ENCODE measurements at regions not wholly inside any gene's neighbourhood (a gene's known extent, or its start where the extent isn't known, plus 50 kb on each side); places are given as distances from the start of the nearest gene placed in this dataset.

- Histone ChIP-seq H3K27me3 (replicated peaks; ENCODE audit: insufficient read depth) (peaks cover 39% of the 10 kb centered on the region), H3K27ac (no peak overlapping the region), H4K20me1 (ENCODE audit: insufficient read depth) (no peaks in the 10 kb centered on the region), H3K9me2 (ENCODE audit: insufficient read depth) (no peaks in the 10 kb centered on the region), H3K79me2 (ENCODE audit: insufficient read depth) (no peaks in the 10 kb centered on the region), H3K9me3 (ENCODE audit: low read depth) (no peaks in the 10 kb centered on the region), H3F3A (ENCODE audit: insufficient read depth) (no peaks in the 10 kb centered on the region), H3K36me3 (ENCODE audit: low read depth) (no peaks in the 10 kb centered on the region), H3K4me2 (ENCODE audit: unreplicated experiment) (no peak overlapping the region), H2AFZ (no peak overlapping the region), H3K4me1 (ENCODE audit: insufficient read depth) (no peaks in the 10 kb centered on the region), H3K9ac (no peak overlapping the region), H3K4me3 (no peak overlapping the region)
- in situ Hi-C loops (cut with MboI) = no loop called here
- DNase-seq = no peak
- no peak for TF ChIP-seq EZH2 (IDR thresholded peaks at IDR 0.05; ENCODE audit: insufficient read depth, poor library complexity, severe bottlenecking)
- TF ChIP-seq EZH2phosphoT487 (IDR thresholded peaks at IDR 0.05; ENCODE audit: insufficient read depth, low read depth) = no peak
- 24 to 26% methylated on average over 11 of the region's 11 CpGs for WGBS, 2 experiments (ENCODE audit: low coverage in 1 of 2, low lambda C conversion rate in 2 of 2, missing lambda C conversion rate in 2 of 2)
Observed at GRCh38 chr10:125513429-125514182, 169.4 kb downstream of the TEX36 start.

- no peak overlapping the region for H2AFZ ChIP-seq
- H3K4me3 ChIP-seq = no peak overlapping the region
- no peaks in the 10 kb centered on the region for H3K9me3 ChIP-seq (ENCODE audit: low read depth)
- no peaks in the 10 kb centered on the region for H3F3A ChIP-seq (ENCODE audit: insufficient read depth)
- H3K9ac ChIP-seq = no peak overlapping the region
- no peak overlapping the region for H3K4me2 ChIP-seq (ENCODE audit: unreplicated experiment)
- H3K4me1 ChIP-seq (ENCODE audit: insufficient read depth) = no peaks in the 10 kb centered on the region
- peaks cover 39% of the 10 kb centered on the region for H3K27me3 ChIP-seq (replicated peaks; ENCODE audit: insufficient read depth)
- in situ Hi-C loops (cut with MboI) = no loop called here
- H4K20me1 ChIP-seq (ENCODE audit: insufficient read depth) = no peaks in the 10 kb centered on the region
- no peak overlapping the region for H3K27ac ChIP-seq
- H3K79me2 ChIP-seq (ENCODE audit: insufficient read depth) = no peaks in the 10 kb centered on the region
- H3K36me3 ChIP-seq (ENCODE audit: low read depth) = no peaks in the 10 kb centered on the region
- 4 to 8% methylated on average over 9 of the region's 9 CpGs for WGBS, 2 experiments (ENCODE audit: low coverage in 1 of 2, low lambda C conversion rate in 2 of 2, missing lambda C conversion rate in 2 of 2)
- TF ChIP-seq EZH2phosphoT487 (IDR thresholded peaks at IDR 0.05; ENCODE audit: insufficient read depth, low read depth) = no peak
- TF ChIP-seq EZH2 (IDR thresholded peaks at IDR 0.05; ENCODE audit: insufficient read depth, poor library complexity, severe bottlenecking) = no peak
- DNase-seq = no peak
- H3K9me2 ChIP-seq (ENCODE audit: insufficient read depth) = no peaks in the 10 kb centered on the region
Observed at GRCh38 chr10:125510998-125511397, 172.0 kb downstream of the TEX36 start.

- no peak for TF ChIP-seq EZH2phosphoT487 (IDR thresholded peaks at IDR 0.05; ENCODE audit: insufficient read depth, low read depth)
- TF ChIP-seq EZH2 (IDR thresholded peaks at IDR 0.05; ENCODE audit: insufficient read depth, poor library complexity, severe bottlenecking) = no peak
- no peak overlapping the region for H3K27ac ChIP-seq
- 32% methylated on average over 3 of the region's 3 CpGs for WGBS, 2 experiments (ENCODE audit: low coverage in 1 of 2, low lambda C conversion rate in 2 of 2, missing lambda C conversion rate in 2 of 2)
Observed at GRCh38 chr10:125505648-125506047, 177.3 kb downstream of the TEX36 start.

GRCh38 chr10:125502276-125502675 lies 180.7 kb downstream of the TEX36 start:
- in situ Hi-C loops (cut with MboI) = no loop called here
- Histone ChIP-seq H3K9ac (no peak overlapping the region), H3K27ac (no peak overlapping the region), H4K20me1 (ENCODE audit: insufficient read depth) (no peaks in the 10 kb centered on the region), H3K36me3 (ENCODE audit: low read depth) (no peaks in the 10 kb centered on the region), H3K4me1 (ENCODE audit: insufficient read depth) (no peaks in the 10 kb centered on the region), H3K27me3 (replicated peaks; ENCODE audit: insufficient read depth) (peaks cover 23% of the 10 kb centered on the region), H3K79me2 (ENCODE audit: insufficient read depth) (no peaks in the 10 kb centered on the region), H3K4me3 (no peak overlapping the region), H3K9me2 (ENCODE audit: insufficient read depth) (no peaks in the 10 kb centered on the region), H3K9me3 (ENCODE audit: low read depth) (no peaks in the 10 kb centered on the region), H2AFZ (no peak overlapping the region), H3F3A (ENCODE audit: insufficient read depth) (no peaks in the 10 kb centered on the region), H3K4me2 (ENCODE audit: unreplicated experiment) (no peak overlapping the region)
- no peak for DNase-seq
- WGBS, 2 experiments (ENCODE audit: low coverage in 1 of 2, low lambda C conversion rate in 2 of 2, missing lambda C conversion rate in 2 of 2) = 42 to 44% methylated on average over 8 of the region's 8 CpGs
- no peak for TF ChIP-seq EZH2 (IDR thresholded peaks at IDR 0.05; ENCODE audit: insufficient read depth, poor library complexity, severe bottlenecking)
- TF ChIP-seq EZH2phosphoT487 (IDR thresholded peaks at IDR 0.05; ENCODE audit: insufficient read depth, low read depth) = no peak

More at GRCh38 chr10:125505648-125506047, 177.3 kb downstream of the TEX36 start:
- Histone ChIP-seq H3K27me3 (replicated peaks; ENCODE audit: insufficient read depth) (peaks cover 12% of the 10 kb centered on the region), H4K20me1 (ENCODE audit: insufficient read depth) (no peaks in the 10 kb centered on the region), H3K79me2 (ENCODE audit: insufficient read depth) (no peaks in the 10 kb centered on the region), H3K36me3 (ENCODE audit: low read depth) (no peaks in the 10 kb centered on the region), H3K9me3 (ENCODE audit: low read depth) (no peaks in the 10 kb centered on the region), H3K4me1 (ENCODE audit: insufficient read depth) (no peaks in the 10 kb centered on the region), H3K9me2 (ENCODE audit: insufficient read depth) (no peaks in the 10 kb centered on the region), H3K4me2 (ENCODE audit: unreplicated experiment) (no peak overlapping the region), H3K4me3 (no peak overlapping the region), H3F3A (ENCODE audit: insufficient read depth) (no peaks in the 10 kb centered on the region), H2AFZ (no peak overlapping the region), H3K9ac (no peak overlapping the region)
- DNase-seq = no peak
- in situ Hi-C loops (cut with MboI) = no loop called here
